GM21526 (cell line): ENCODE measurements at regions not wholly inside any gene's neighbourhood (a gene's known extent, or its start where the extent isn't known, plus 50 kb on each side); places are given as distances from the start of the nearest gene placed in this dataset.
"Not testable (repeated sequence)": the region's sequence is repeated elsewhere in the genome, so short reads cannot be mapped to it uniquely, and the experiment has no call there.

ENCODE experiments used
- ATAC-seq: cut with Tn5 transposase; IDR thresholded peaks from one replicate; pipeline ENCODE4 v1.9.1; 2021; ENCODE audit warnings: moderate library complexity; ENCODE audit not compliant: unreplicated experiment, low FRiP score

DNA sequence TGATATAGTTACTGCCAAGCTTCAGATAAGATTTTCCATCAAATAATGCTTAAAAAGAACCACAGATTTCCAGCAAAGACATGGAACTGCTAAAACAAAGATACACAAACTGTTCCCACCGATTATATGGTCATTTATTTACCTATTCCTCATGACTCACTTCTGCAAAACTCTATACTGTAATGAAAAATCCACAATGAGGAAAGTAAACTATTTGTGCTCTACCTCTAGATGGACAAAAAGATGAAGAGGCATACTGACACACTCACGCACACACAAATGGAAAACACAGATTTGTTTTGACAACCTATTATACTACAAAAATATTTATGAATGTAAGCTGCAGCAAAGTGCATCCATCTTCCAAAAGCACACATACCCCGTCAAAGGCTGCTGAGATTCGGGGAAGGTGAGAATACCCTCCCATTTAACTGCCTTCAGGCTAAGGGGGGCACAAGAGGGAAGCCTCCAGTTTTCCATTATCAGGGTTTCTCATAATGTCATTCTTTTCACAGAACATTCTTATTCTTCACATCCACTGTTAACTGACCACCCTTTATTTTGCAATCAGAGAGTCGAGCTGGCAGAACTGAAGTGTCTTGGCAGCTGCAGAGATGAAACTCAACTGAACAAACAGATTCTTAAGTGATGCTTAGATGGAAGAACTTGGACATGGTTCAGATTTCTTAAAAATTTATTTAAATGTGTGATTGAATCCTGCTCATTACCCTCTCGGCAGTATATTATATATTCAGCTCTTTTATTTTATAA, 115.9 kb upstream of the TANK start:
- ATAC-seq, result no peak

DNA sequence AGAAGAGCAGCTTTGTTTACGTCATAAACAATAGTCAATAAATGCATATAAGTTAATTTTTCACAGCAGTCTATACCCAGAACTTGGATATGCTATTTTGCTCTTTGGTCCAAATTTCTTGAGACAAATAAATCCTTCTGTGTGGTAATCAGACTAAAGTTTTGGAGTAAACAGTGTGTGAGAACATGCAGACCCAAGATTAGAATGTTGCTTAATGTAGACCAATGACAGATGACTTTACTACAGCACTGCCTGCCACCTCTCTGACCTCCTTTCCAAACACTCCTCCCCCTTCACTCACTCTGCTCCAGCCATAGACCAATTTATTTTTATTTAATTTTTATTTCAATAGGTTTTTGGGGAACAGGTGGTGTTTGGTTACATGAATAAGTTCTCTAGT, 115.3 kb upstream of the TANK start:
- ATAC-seq, result no peak

DNA sequence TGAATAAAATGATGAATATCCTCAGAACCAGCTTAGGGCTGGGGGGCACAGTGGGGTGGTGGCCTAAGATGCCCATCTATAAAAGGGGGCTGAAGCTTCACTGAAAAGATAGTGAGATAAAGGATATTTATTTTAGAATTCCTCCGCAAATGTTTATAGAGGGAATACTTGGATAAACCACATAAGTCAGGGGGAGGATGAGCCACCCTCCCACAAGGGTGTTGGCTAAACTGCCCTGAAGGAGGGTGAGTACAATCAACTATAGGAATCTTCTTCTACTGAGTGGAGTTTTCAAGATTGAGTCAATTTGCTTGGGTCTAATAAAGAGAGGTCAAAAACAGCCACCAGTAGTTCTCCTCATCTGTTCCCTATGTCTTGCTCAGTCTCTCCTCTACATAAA, 114.5 kb upstream of the TANK start:
- no peak for ATAC-seq

DNA sequence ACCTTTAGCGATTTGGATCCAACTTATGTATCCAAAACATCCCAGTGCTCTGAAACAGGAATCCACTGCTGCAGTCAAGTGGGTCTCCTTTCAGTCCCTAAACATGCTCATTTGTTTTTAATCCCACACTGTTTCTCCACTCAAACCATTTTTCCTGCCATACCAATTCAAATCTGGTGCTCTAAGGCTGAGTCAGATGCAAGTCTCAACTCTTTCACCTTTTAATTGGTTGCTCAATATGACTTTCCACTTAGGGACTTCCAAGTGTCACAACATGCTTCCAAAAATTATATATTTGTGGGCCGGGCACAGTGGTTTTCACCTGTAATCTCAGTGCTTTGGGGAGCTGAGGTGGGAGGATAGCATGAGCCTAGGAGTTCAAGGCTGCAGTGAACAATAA, 113.4 kb upstream of the TANK start:
- ATAC-seq, result no peak

DNA sequence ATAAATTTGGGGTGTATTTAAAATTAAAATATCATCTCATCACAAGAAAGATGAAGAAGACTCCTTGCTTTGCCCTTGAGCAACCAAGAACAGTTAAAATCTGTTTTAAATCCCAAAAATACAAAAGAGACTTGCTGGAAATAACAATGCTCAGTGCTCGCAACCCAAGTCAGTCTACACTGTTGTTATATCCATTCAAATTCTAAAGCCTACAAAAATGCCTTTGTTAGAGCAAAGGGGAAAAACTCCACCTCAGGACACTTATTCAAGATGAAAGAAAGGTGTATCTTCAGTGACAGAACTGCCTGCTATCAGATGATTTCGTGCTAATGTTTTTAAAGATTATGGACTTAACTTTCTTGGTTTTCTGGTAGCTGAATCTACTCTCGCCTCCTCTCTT, 111.9 kb upstream of the TANK start:
- ATAC-seq, result no peak

DNA sequence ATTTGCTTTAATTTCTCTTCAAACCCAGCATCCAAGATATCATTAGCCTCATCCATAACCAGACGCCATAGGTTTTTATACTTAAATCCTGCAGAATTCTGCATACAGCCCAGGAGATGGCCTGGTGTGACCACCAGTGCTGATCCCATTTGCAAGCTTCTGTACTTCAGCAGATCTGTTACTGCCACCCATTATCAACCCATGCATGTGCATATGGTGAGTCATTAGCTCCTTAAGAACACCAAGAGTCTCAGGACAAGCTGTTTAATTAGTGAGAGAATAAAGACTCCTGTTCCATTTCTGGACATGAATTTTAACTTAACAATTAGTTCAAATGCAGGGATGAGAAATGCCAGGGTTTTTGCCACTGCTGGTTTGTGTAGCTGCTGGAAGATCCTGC, 110.7 kb upstream of the TANK start:
- no peak for ATAC-seq

DNA sequence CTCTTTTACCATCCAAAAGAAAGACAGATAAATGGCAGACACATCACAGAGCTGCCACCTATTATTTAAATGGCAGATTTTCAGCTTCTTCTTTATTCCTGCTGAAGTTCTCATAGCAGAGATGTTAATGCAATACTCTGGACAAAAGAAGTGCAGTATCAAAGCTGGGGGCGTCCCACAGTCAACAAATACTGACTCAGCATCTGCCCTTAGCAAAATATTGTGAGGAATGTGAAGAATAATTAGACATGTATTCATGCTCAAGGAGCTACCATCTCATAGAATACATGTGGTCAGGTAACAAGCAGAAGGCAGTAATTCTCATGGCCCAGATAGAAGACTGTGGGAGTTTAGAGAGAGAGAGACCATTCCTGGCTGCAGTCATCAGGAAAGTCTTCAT, 108.0 kb upstream of the TANK start:
- no peak for ATAC-seq

DNA sequence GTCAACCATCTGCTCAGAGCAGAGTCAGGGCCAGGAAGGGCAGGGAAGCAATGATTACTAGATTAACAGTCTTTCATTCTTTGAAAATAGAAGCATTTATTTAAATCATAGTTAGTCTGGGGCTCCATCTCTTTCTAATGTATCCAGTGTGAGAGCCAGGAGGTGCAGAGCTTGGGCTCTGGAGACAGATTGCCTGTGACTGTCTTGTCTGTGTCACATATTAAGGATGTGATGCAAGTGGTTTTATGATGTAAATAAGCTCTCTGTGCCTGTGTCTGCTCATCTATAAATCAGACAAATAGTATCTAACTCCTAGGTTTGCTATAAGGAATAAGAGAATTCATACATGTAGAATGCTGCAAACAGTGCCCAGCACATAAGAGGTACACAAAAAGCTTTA, 104.9 kb upstream of the TANK start:
- no peak for ATAC-seq

DNA sequence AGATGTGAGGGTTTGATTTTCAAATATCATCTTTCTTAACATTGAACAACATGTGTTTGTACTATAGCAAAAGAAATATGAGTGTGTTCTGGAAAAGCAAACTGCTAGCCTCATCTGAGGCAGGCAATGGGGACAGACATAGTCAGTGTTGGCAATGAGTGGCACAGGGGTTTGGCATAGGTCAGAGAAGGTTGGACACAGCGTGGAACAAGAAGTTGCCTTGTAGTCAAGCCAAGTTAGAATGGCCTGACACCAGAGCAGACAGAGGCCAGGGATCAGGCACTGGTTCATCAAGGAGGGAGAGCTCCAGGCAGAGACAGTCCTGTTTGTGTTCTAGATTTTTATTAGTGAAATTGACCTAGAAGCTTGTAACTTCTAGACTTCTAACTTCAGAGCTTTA, 100.8 kb upstream of the TANK start:
- ATAC-seq, result no peak

DNA sequence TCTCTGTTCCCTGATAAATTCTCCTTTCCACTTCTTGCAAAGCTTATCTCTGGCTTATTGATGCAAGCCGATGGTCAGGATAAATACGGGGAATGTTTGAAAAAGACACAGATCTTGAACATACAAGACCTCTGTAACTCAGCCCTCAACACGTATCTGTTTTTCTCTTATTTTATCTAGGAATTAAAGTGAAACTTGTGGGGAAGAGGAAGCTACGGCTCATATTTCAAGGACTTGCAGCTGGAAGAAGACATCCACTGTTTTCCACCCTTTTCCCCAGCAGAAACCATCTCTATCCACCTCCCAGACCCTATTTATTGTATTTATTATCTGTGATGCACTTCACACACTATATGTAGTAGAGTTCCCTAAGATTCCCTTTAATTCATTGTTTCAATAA, 98.4 kb upstream of the TANK start:
- no peak for ATAC-seq

DNA sequence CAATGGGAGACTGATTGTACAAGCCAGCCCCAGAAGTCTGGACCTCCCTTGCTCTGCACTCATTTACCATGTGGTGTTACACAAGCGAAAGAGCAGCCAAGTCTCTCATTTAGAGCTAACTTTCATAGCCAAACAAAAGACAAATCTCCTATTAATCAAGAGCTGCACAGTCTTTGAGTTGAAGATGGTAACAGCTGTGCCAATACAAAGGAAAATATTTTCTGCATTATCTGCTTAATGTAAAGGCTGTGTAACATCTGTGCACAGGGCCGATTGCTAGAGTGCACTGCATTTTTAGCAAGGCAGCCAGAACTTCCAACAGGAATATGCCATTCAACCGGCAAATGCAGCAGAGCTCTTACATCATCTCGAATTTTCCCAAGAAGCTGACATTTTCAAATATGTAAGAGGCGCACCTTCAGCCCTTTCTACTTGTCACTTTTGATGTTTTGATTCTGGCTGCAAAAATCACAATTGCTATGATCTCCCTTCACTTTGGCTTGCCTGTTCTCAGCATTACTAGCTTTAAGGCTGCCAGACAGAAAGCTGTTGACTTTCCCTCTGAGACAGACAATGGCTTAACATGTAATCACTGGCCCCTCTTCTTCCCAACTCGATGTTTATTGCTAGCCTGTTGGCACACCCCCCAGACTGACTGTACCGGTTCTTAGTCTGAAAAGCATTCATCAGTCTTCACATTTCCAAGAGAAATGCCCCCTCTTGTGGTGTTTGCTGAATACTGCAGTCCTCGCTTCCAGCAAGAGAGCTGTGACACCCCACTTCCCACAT, 96.9 kb upstream of the TANK start:
- peak; percentile 94 for ATAC-seq

DNA sequence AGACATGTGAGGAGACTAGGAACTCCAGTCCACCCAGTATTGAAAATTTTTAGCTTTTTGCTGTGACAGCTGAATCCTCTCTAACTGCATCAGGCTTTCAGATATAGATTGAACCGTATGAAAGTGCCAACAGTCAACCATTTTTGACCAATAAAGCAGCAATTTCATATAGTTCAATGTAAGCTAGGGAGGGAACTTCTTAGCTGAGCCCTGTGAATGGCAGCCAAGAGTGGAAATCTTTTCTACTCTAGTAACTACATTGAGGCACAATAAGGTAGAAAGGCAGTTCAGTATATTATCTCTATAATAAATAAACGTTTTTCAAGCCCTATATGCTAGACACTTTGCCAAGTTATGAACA, 96.3 kb upstream of the TANK start:
- peak; percentile 33 for ATAC-seq

DNA sequence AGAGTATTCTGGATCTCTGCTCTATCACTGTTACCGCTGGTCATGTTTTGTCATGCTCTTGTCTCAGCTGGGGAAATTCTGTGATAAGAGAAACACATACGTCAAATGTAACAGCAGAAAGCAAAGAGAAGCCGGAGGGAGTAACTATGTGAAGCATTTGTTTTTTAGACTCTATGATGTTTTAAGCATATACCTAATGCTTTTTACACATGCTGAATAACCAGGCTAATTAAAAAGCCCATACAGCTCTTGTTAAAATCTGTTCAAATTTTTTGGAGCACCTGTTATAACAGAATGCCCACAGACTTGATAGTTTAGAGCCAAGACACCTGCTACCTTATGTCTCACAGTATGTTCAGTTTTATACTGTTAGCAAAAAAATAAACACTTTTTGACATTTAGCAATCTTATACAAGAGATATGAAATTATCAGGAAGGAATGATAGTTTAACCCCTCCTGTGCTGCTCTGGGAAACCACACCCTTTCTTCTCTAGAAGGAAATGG, 92.3 kb upstream of the TANK start:
- no peak for ATAC-seq

DNA sequence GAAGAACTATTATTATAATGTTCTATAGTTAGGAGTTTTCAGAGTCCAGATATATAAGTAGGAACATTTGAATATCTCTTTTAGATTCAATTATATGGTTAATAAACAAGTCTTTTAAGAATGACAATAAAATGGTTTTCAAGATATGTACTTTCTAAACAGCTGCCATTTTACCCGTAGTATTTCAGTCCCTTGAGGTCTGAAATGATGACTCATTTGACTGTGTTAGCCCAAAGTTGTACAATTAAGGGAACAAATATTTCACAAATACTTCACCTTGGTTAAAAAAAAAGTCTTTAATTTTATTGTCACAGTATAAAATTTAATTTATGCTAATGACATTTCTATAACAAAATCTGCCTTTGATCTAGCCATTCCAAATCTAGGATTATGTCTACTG, 91.6 kb upstream of the TANK start:
- no peak for ATAC-seq

DNA sequence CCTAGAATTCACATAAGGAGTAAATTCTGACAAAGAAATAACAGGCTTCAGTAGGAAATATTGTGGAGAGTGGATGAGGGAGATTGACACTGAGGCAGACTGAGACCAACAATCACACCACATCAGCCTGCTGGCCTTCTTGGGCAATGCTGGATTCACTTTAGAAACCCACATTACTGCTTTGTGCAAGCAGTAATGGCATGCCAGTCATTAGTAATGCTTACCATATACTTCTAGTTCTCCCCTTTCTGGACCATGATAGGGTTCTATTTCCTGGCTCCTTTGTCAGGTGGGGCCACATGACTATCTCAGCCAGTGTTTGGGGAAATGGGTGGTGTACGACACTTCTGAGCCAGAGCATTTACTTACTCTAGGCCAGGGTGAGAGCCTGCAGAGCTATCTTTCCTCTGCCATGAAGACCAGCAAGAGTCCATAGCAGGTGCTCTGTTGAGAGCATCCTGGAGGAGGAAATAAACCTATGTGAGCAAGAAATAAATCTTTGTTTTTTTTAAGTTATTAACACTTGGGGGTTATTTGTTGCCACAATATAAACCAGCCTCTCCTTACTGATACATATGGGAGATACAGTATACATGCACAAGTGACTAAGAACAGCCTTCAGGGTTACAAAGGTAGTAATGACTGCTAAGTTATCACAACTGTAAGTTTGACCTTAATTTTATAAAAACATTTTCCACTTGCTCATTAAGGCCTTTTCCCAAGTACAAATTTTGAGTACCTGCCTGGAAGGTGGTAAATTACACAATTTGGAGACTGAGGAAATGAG, 89.3 kb upstream of the TANK start:
- ATAC-seq, result no peak

DNA sequence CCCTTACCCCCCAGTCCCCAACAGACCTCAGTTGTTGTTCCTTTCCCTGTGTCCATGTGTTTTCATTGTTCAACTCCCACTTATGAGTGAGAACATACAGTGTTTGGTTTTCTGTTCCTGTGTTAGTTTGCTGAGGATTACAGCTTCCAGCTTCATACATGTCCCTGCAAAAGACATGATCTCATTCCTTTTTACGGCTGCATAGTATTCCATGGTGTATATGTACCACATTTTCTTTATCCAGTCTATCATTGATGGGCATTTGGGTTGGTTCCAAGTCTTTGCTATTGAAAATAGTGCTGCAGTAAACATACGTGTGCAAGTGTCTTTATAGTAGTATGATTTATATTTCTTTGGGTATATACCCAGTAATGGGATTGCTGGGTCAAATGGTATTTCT, 87.8 kb upstream of the TANK start:
- ATAC-seq, result not testable (repeated sequence)

DNA sequence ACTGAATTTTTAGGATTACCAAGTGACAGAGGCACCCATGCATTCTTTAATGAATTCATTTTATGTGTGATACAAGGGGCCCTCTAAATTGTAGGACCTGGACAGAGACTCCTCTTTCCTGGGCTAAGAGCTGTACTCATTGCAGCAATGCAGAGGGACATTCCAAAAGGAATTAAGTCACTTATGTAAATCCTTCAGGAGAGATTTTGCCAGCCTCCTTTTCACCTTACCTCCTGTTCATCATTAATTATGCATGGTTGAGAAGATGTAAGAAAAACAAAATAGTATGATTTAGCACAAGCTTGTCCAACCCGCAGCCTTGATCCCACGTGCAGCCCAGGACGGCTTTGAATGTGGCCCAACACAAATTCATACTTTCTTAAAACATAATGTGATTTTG, 84.5 kb upstream of the TANK start:
- ATAC-seq, result no peak

DNA sequence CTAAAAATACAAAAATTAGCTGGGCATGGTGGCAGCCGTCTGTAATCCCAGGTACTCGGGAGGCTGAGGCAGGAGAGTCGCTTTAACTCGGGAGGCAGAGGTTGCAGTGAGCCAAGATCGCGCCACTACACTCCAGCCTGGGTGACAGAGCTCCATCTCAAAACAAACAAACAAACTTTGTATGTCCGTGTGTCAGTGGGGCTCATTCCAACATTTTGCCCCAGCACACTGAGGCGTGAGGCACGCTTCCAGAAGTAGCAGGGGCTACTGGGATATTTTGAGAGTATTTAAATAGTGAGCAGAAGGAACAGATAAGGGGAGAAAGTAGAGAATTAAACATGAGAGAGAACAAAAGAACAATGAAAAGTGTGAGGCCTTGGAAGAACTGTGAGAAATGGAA, 83.3 kb upstream of the TANK start:
- no peak for ATAC-seq

DNA sequence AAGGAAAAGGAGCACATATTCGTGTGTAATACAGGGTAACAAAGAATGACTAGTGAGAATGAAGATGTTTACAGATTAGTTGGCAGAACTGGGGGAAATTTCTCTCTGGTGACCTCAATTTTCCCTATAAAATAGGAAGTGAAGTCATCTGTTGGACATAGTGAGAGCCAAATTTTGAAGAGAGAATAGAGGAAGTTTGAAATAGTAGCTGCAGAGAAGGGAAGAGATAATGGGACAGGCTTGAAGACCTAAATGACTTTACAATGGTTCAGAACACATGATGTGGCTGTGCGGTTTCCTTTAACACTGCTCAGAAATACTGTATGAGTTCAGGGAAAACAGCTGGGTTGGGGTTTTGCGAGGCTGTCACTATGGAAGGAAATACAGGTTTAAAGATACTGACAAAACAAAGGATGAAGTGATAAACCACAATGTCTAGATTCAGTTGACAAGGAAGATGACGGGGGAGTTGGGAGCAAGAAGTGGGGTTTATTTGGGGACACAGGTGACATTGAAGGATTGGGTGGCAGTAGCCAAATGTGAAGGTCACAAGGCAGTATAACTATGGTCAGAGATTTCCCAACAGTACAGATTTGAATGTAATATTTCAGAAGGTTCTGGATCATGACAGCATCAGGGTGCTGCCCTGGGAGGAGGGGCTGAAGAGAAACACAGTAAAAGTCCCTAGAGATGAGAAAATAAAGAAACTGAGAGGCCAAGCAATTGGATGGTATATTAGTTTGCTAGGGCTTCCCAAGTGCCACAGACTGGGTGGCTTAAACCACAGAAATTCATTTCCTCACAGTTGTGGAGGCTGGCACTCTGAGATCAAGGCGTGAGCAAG, 82.6 kb upstream of the TANK start:
- ATAC-seq, result peak; percentile 95

DNA sequence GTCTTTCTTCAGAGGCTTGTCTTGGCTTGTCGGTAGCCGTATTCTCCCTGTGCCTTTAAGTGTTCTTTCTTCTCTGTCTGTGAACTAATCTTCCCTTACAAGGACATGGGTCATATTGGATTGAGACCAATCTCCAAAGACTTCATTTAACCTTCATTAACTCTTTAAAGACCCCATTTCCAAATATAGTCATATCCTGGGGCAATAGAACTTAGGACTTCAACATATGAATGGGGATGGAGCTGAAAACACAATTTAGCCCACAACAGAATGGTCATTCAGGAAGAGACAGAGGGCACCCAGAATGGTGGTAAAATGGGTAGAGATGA, 82.1 kb upstream of the TANK start:
- ATAC-seq, result no peak

DNA sequence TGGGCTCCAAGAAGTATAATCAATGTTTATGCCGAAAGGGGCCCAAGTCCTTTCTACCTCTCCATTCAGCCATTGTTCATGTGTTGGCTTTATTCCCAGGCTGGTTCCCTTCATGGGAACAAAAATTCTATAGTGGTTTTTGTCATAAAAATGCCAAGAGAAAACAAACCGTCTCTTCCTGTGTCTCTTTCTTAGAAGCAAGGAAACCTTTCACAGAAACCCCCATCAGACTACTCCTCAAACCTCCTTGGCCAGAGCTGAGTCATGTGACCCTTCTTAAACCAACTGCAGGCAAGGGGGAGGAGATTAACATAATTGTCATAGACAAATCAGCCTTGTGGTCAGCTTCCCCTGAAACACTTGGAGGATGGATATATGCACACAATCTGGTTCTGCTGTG, 75.1 kb upstream of the TANK start:
- no peak for ATAC-seq
